ENCODE measurements at regions not wholly inside any gene's neighbourhood (a gene's known extent, or its start where the extent isn't known, plus 50 kb on each side); places are given as distances from the start of the nearest gene placed in this dataset.
"Not testable (repeated sequence)": the region's sequence is repeated elsewhere in the genome, so short reads cannot be mapped to it uniquely, and the experiment has no call there.

DNA sequence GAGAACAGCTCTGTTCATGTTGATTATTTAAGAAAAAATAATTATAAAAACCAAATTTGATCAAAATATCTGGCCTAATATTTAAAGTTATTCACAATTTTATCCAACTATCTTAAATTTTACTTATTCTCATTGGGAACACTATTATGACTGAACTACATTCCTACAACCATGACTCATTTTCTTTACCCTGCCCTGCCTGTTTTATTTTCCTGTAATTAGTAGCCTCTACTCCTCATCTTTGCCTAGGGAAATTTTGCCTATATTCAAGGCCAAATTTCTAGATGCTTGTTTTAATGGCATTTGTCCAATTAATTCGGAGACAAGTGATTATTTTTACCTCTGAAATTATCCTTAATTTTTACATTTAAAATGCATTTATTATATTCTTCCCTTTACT is 289.7 kb upstream of the TMEM229A start:
- DNase-seq, result no peak

DNA sequence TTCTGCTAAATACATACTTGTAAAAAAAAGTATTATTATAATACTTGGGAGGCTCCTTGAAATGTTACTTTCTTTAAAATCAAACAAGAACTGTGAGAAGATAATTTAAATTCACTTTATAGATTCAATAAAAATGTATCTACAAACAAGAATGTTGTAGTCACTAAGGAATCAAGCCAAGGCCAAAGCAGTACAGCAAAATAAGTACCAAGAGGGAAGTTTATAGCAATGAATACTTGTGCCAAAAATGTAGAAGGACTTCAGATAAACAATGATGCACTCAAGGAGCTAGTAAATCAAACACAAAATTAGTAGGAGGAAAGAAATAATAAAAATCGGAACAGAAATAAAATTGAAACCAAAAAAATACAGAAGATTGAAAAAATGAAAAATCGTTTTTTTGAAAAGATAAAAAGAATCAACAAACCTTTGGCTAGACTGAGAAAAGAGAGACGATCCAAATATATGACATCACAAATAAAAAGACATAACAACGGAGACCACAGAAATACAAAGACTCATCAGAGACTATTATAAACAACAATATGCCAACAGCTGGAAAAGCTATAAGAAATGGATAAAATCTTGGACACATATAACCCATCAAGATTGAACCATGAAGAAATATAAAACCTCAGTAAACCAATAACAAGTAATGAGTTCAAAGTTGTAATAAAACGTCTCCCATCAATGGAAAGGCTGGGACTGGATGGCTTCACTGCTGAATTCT is 286.0 kb upstream of the TMEM229A start:
- no peak for DNase-seq

DNA sequence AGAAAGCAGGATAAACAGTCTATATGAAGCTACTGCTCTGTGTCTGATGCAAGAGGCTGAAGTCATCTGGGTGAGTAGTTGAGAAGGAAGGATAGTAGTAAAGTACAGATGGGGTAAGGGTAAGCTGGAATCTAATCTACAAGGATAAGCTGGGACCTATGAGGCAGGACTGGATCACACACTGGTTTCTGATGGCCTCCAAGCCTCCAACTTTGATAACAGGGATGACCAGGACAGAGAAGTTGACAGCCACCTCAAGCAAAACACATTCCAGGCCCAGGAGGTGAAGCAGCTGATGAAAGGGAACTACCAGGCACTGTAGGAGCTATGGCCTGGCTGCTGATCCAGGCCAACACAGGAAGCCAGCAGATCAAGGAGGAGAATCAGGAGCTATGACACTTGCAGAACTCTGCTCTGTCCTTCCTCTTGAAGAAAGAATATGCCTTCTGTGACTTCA is 278.1 kb upstream of the TMEM229A start:
- no peak for DNase-seq

DNA sequence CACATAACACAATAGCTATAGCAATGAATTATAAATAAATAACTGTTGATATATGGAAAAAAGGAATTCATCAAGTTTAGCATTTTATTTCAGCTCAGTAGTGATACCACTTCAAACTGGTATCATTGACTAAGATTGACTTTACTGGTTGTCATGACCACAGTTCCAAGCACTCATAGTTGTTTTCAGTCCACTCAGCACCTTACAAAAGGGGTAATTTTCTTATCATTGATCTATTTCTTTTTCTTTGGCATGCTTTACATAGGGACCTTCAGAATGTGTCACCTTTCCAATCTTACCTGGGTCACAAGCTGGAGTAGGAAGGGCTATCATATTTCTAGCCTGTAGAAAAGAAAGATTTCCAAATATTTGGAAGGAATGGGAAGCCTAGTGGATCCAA is 275.5 kb upstream of the TMEM229A start:
- DNase-seq, result no peak

DNA sequence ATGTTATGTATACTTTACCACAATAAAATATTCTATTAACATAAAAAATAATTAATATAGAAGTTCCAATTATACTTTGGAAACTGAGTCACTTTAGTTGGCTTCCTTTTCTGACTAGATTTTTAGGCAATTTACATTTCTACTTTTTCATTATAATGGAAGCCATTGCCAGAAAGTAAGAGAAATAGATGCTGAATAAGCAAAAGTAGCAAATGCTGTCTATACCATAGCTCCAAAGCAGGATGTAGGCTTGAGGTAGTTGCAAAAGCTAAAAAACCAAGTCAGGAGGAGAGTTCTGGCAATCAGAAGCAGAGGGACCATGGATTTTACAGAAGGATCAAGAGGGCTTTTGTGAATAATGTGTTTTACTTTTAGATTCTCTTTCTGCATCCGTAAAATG is 262.4 kb upstream of the TMEM229A start:
- no peak for DNase-seq

DNA sequence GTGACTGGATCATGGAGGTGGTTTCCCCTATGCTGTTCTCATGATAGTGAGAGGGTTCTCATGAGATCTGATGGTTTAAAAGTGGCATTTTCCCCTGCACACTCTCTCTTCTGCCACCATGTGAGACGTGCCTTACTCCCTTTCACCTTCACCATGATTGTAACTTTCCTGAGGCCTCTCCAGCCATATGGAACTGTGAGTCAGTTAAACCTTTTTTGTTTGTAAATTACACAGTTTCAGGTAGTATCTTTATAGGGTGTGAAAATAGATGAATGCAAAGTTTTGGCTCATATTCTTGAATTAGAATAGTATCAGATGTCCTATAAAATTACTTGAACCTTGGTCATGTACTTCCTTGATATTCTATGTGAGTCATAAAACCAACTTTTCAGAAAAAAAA is 252.1 kb upstream of the TMEM229A start:
- DNase-seq, result no peak

DNA sequence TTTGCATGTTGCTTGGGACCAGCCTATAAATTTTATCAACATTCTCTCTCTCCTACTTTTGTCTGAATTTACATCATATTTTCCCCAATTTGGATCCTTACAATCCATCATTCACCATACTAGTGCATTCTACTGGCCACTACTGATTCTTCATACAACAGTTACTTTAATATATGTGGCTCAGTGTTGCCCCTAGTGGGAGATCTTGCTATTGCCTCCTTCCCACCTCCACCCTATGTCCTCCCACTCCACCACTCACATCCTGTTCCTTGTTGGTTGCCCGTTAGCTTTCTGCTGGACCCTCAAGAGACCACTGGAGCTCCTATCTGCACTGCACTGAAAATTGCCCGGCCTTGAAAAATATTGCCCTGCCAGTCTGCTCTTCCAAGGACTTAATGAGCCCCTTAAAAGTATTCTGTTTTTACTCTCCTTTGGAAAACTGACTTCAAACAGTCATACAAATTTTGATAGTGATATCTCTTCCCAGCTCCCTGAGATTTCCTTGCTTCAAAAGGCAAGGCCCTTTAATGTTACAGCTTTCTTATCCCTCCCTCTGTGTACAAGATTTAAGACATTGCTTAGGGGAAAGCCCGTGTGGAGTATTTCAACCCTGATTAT is 243.2 kb upstream of the TMEM229A start:
- peak; percentile 2 to 32 for DNase-seq

DNA sequence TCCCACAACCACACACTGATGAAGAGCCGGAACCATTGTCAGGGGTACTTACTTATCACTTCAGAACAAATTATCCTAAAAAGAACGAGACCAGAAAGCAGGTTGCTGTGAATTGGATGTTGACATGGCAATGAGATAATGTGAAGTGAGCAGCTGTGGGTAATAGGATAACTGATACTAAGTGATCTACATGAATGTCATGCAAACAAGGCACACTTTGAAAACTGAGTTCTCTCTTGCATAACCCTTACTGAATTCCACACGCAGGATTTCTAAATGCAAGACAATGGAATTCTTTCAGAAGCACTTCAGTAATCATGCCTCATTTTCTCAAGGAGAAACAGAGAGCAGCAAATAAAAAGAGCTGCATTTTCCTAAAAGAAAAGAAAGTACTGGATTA is 242.5 kb upstream of the TMEM229A start:
- DNase-seq, result no peak

DNA sequence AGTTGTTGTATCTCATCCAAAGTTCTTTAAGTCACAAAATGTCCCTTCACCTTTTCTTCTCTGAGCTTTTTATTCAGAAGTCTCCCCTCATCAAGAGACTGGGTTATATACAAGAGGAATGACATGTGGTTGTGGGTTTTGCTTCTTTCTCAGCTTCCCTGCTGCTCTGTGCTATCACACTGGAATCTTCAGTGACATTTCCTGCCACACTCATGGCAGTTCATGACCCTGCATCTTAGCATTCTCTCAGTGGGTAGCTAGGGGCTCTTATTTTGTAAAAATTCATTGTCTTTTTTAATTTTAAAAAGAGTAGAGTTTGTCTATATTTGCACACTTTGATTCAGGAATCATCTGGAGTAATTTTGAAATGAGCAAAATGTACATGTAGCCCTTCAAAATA is 236.9 kb upstream of the TMEM229A start:
- DNase-seq, result no peak

DNA sequence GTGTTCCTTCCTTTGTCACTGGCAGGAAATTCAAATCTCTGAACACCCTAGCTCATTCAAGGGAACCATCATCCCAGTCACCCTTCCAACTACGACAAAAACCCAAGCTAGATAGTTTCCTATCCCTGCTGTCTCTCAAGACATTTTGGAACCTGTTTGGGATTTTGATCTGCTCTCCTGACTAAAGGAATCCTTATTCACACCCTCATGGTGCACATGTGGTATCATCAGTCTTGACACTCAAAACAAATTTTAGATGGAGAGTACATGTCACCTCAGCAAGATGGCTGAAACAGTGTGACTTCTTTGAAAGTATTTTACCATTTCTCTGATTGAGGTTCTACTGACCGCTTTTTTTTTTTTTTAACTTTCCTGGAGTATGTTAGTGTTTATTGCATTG is 234.3 kb upstream of the TMEM229A start:
- no peak for DNase-seq

DNA sequence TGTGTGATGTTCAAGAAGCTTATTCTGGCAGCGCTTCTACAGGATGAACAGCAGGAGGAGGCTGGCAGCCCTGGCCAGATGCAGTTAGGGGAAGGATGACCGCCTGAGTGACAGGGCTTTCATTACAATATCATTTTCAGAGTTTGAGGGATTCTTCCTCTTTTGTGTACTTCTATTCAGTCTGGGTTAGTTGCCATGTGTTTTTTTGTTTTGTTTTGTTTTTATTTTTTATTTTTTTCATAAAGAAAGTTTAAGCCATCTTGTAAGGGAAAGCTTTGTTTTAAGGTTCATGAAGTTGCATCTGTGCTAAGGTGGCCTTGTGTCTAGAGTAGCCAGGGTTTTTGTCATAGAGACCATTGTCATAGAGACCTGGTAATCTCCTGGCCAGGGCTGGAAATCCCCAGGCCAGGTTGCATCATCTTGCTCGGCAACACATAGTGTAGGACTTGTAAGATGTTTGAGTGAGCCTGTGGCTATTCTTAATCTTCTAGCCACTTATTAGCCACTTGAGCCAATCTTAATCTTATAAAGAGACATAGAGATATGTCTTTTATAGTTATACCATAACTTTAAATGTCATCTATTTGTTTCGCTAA is 230.5 kb upstream of the TMEM229A start:
- no peak for DNase-seq

DNA sequence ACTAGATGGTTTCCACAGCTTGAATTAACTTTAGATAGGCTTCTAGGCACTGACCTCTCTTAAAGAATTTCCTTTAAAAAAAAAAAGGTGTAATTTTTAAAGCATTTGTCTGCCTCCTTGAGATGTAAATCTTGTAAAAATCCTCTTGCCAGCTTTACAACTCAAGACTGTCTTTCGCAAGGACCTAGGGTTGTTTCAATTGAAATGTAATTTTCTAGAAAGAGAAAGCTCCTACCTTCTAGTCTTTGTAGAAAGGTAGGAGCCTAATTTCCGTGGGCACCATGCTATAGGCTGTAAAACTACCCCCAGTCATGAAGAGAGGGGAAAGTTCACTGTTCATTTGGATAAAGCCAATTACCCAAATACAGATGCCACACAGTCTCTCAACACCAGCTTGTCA is 228.8 kb upstream of the TMEM229A start:
- DNase-seq, result no peak

DNA sequence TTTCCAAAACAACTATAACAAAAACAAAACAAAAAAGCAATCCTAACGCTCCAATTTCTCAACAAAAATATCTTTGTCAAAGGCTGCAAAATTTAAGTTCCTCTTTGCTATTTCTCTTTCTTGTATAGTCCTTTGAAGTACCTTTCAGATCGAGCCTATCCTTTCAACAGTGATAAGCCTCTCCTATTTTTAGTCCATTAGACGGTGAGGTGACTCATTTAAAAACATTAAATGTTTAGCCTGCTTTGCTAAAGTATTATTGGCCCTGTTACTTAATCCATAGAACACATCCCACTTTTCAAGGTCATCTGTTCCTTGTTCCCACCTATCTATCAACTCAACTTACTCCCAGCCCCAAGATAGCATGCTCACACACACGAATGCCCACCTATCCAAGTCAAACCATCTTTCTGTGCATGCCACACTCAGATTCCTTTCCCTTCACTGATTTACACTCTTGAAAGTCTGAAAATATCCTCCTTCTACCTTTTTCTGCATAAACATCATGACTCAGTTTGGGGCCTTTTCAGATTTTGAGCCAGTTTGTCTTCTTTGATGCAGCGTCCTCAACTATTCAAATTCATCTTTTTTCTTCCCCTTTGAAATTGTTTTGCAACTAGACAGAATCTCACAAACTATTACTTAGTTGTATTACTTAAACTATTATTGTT is 224.9 kb upstream of the TMEM229A start:
- DNase-seq, result no peak

DNA sequence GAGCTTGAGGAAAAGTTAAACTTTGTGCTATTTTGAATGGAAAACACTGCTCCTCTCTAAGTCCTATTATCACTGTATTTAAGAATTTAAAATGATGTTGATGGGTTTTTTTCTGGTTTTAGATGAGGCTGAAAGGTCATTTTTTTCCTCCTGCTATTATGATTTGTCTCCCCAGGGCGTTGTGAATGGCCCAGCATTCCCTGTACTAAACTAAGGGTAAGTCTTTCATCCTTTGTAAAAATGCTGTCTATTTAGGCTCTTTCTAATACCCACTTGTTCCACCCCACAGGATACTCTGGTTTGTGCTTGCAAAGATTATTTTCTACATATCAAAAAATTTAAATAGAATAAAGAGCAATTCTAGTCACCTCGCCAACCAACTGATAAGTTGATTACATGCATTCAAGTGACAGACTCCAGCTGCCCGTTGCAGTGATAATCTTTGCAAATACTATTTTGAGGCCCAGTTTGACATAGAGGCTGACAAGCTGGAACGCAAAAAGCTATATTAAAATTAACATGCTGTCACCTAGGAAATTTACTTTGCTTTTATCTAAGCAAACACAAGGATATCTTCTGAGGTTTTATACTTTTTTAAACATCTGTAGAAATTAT is 222.3 kb upstream of the TMEM229A start:
- no peak for DNase-seq

DNA sequence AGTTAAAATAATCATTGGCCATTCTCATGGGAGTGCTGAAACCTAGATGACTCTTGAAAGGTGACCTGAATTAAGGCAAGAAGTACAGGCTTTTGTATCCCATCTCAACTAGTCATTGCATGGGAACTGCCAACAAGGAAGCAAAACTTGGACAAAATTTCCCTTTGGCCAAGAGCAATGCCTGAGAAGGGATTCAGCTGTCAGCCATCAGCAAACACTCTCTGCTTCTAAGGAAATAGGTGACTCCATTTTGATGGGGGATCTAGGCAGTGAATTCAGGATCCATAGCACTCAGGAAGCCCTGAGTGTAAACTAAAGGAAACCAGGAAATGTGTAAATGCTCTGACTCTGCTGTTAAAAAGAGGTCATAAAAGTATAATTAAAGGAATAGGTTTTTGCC is 221.5 kb upstream of the TMEM229A start:
- no peak for DNase-seq

DNA sequence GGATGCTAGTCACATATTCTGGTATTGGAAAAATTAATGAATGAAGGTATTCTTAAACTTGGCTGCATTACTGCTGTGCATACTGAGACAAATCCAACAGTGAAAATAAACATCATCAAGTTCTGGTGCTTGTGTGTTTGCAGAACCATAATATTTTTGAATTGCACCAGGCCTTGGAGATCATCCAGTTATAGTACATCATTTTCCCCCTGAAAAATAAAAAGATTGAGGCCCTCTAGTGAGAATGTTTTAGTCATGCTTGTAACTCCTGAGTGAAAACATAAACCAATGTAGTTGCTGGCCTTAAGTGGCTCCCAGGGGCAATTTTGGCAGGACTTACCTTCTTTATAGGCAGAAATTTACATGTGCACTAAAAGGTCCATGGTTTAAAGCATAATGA is 218.8 kb upstream of the TMEM229A start:
- DNase-seq, result peak in 1 of 2 experiments; percentile 50

DNA sequence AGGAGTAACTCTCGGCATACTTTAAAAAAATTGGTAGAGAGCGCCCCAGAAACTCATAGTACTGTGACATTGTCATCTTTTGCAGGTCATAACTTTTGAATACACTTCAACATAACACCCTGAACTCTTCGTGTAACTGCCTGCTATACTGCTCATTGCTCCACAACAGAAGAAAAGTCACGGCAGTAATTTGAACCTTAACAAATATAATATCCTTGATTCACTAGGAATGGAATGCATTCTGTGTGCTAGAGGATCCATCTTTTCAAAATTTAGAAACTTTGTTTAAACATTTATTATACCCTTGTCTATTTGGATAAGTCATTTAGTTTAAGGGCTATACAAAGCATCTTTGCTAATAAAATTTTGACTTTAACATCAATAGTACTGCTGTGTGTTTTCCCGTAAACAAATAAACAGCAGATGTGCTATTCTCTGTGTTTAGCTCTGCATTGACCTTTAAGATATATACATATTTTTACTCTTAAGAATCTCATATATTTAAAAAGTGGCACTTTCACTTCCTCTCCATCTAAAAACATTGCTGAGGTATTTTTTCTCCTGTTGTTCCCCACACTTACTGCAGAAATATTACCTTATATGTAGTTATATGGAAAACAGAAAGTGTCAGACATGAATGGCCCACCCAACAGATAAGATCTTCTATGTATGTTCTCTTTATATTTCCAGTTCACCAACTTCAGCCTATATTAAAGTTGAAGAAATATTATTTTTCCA is 217.6 kb upstream of the TMEM229A start:
- no peak for DNase-seq

DNA sequence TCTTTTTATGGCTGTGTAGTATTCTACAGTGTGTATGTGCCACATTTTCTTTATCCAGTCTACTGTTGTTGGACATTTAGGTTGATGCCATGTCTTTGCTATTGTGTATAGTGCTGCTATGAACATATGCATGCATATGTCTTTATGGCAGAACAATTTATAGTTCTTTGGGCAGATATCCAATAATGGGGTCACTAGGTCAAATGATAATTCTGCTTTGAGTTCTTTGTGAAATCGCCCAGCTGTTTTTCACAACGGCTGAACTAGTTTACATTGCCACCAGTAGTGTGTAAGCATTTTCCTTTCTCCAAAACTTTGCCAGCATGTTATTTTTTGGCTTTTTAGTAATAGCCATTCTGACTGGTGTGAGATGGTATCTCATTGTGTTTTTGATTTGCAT is 214.8 kb upstream of the TMEM229A start:
- no peak for DNase-seq

DNA sequence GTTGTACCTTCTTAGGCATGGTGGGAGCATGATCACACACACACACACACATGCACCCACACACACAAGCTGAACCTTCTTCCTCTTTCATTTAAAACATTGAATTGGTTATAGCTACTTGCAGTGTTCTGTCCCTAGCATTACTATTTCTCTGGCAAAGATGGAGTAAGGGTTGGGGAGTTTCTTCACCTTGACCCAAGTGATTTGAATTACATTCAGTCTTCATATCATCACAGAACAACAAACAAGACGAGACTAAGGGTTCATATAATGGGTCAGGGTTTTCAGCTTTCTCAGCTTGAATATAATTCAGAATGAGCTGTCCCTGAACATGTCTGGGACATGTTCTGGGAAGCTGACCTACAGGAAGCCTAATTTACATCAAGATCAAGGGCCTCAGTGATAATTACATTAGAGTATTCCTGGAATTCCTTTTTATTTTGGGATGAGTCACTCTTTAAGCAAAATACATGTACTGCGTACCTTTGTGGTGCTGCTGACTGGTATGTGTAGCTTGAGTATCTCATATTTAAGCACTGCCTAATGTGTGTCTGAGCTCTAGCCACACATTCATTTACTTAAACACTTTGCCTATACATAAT is 213.5 kb upstream of the TMEM229A start:
- no peak for DNase-seq

DNA sequence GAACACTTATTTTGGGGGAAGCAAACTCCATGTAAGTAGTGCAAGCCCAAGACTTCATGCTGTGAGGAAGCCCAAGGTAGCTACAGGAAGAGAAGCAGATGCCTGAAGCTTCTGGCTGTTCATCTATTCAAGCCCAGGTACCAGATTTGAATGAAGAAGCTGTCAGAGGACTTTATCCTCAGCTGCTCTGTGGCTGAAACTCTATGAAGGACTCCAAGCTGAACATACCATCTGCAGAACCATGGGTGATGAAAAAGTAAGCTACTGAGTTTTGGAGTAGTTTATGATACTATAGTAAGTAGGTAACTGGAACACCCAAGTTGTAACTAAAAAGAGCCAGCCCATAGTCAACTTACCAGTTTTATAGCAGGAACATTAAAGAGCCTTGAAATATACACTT is 211.6 kb upstream of the TMEM229A start:
- DNase-seq, result not testable (repeated sequence)

DNA sequence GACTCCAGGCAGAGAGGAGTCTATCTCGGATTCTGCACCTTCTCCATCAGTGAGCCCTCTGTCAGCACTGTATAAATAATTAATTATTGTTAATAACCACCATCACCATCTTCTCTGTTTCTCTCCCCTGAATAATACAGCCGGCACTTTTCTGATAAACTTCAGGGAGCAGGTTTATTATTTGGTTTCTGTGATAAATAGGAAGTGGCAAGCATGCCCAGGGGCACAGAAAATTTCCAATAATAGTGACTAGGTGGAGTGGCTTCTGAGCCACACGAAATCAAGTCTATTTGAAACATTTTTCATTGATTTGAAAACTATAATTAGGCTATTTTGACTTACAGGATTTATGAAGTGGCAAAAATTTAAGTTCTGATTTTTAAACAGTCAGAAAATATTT is 186.8 kb upstream of the TMEM229A start:
- no peak for DNase-seq

DNA sequence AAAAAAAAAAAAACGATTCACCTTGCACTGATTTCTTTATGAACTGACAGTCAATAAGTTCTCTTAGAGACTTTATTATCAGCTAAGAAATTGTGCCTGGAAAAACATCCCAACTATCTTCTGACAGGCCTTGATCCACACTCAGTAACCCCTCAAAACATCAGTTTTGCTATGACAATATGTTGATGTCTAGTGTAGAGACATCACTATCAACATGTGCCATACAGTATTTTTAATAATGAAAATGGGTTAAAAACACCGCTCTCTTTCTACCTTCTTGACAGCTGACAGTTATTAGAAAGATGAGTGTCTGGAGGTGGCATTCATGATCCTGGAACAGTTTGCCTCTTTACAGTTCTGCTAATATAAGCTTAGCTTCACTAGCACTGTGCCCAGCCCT is 175.8 kb upstream of the TMEM229A start:
- no peak for DNase-seq

All from NCI-H2081 (cell line).